Activated CD4-positive, alpha-beta T cell treated with anti-CD3 and anti-CD28 coated beads, Interleukin-2, amount 10 ng/mL, durations not matched to agents 7 days and 5 days (primary cell): ENCODE measurements at regions not wholly inside any gene's neighbourhood (a gene's known extent, or its start where the extent isn't known, plus 50 kb on each side); places are given as distances from the start of the nearest gene placed in this dataset.

ENCODE experiments used
- CTCF ChIA-PET: fragments of 350-600 bp; sonication (Branson Sonifier 250); formaldehyde crosslinking; loops from one replicate; lab custom pipeline; 2021; ENCODE audit warnings: antibody characterized with exemption; lab: Charles Lee
- POLR2A ChIA-PET: fragments of 350-600 bp; sonication (Branson Sonifier 250); formaldehyde crosslinking; loops from one replicate; lab custom pipeline; 2021; ENCODE audit warnings: antibody characterized with exemption; lab: Charles Lee
- DNase-seq: peaks from one replicate; pipeline ENCODE4 v3.0.0-alpha.2; 2020
- H3K27ac Mint-ChIP-seq: one replicate; pipeline ENCODE4 v1.8.0; 2021; ENCODE audit warnings: mild to moderate bottlenecking, moderate library complexity, mixed read lengths
- H3K27me3 Mint-ChIP-seq: one replicate; pipeline ENCODE4 v1.8.0; 2021; ENCODE audit warnings: mixed read lengths
- H3K36me3 Mint-ChIP-seq: one replicate; pipeline ENCODE4 v1.8.0; 2021; ENCODE audit warnings: low read depth, mixed read lengths
- H3K4me1 Mint-ChIP-seq: one replicate; pipeline ENCODE4 v1.8.0; 2021; ENCODE audit warnings: mixed read lengths
- H3K4me3 Mint-ChIP-seq: one replicate; pipeline ENCODE4 v1.8.0; 2021; ENCODE audit warnings: mild to moderate bottlenecking, moderate library complexity, mixed read lengths
- H3K9me3 Mint-ChIP-seq: one replicate; pipeline ENCODE4 v1.8.0; 2021; ENCODE audit warnings: mixed read lengths

GRCh38 chr1:221203224-221204054 lies 324.2 kb downstream of the HLX start:
- Mint-ChIP-seq H3K27me3 (no peaks in the 10 kb centered on the region), H3K4me1 (no peaks in the 10 kb centered on the region), H3K27ac (no peak overlapping the region), H3K36me3 (no peaks in the 10 kb centered on the region), H3K4me3 (no peak overlapping the region), H3K9me3 (no peaks in the 10 kb centered on the region)
- POLR2A ChIA-PET, result interaction anchor here (1.5 kb wide), 1 partner anchor 325 kb away, joined by 4 read pairs; the partner anchor contains the start of gene HLX
- peak; percentile 77 for DNase-seq
- CTCF ChIA-PET, result interaction anchor here (0.6 to 1.2 kb wide), 4 partner anchors 21 to 1433 kb away, joined by 3 read pairs; no protein-coding TSS in a partner anchor

DNA sequence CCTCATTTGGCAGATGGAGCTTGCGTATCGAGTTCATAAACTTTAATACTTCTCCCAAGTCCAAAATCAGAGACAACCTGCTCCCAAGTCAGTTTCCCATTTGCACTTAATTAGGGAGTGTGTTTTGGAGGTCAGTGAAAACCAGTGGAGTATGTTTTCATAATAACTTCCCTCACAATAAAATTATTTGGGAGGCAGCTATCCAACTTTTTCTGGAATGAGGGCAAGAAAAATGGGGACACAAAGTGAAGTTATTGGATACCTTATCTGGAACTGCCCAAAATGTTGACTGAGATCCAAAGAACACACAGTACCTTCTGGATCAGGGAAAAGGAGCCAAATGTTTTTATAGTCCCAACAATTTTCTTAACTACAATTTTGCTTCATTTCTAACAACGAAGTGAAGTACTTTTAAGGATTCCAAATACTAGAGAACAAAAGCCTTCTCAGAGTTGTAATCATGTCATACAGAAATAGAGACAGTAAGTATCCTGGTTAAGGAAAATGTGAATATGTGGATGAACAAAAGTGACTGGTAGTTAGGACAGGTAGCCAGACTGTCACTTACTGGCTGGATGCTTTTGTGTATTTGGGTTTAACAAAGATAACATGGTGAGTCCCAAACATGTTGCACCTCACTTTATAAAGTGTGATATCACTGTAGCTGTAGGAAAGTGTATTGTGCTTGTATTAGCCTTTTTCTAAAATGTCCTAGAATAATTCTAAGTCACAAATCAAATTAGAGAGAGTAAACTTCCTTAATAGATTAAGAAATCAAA lies 325.0 kb downstream of the HLX start:
- H3K4me1 Mint-ChIP-seq, result no peaks in the 10 kb centered on the region
- H3K36me3 Mint-ChIP-seq, result no peaks in the 10 kb centered on the region
- no peak for DNase-seq
- H3K4me3 Mint-ChIP-seq, result no peak overlapping the region
- no peak overlapping the region for H3K27ac Mint-ChIP-seq
- ChIA-PET POLR2A (interaction anchor here (1.5 kb wide), 1 partner anchor 325 kb away, joined by 4 read pairs; the partner anchor contains the start of gene HLX), CTCF (interaction anchor here (0.6 to 1.2 kb wide), 4 partner anchors 21 to 1432 kb away, joined by 3 read pairs; no protein-coding TSS in a partner anchor)
- no peaks in the 10 kb centered on the region for H3K27me3 Mint-ChIP-seq
- H3K9me3 Mint-ChIP-seq, result no peaks in the 10 kb centered on the region

GRCh38 chr1:221206076-221206475 lies 326.8 kb downstream of the HLX start:
- CTCF ChIA-PET, result no interaction called here
- POLR2A ChIA-PET, result no interaction called here
- no peaks in the 10 kb centered on the region for H3K4me1 Mint-ChIP-seq

GRCh38 chr1:221212926-221213325 lies 333.7 kb downstream of the HLX start:
- no peak for DNase-seq
- ChIA-PET CTCF (no interaction called here), POLR2A (no interaction called here)
- no peaks in the 10 kb centered on the region for H3K36me3 Mint-ChIP-seq
- no peaks in the 10 kb centered on the region for H3K27me3 Mint-ChIP-seq
- no peak overlapping the region for H3K27ac Mint-ChIP-seq
- no peaks in the 10 kb centered on the region for H3K9me3 Mint-ChIP-seq
- H3K4me1 Mint-ChIP-seq, result no peaks in the 10 kb centered on the region
- H3K4me3 Mint-ChIP-seq, result no peak overlapping the region

More at GRCh38 chr1:221206076-221206475, 326.8 kb downstream of the HLX start:
- no peaks in the 10 kb centered on the region for H3K9me3 Mint-ChIP-seq
- H3K27me3 Mint-ChIP-seq, result no peaks in the 10 kb centered on the region
- DNase-seq, result no peak
- no peak overlapping the region for H3K4me3 Mint-ChIP-seq
- no peaks in the 10 kb centered on the region for H3K36me3 Mint-ChIP-seq
- H3K27ac Mint-ChIP-seq, result no peak overlapping the region

- H3K36me3 Mint-ChIP-seq, result no peaks in the 10 kb centered on the region
- H3K4me1 Mint-ChIP-seq, result no peaks in the 10 kb centered on the region
- no peak overlapping the region for H3K27ac Mint-ChIP-seq
- no peak for DNase-seq
- POLR2A ChIA-PET, result no interaction called here
- no peaks in the 10 kb centered on the region for H3K9me3 Mint-ChIP-seq
- H3K4me3 Mint-ChIP-seq, result no peak overlapping the region
- H3K27me3 Mint-ChIP-seq, result no peaks in the 10 kb centered on the region
- CTCF ChIA-PET, result no interaction called here
Observed at GRCh38 chr1:221217029-221217428, 337.8 kb downstream of the HLX start.

GRCh38 chr1:221223281-221223680 lies 344.0 kb downstream of the HLX start:
- ChIA-PET POLR2A (no interaction called here), CTCF (no interaction called here)
- Mint-ChIP-seq H3K4me1 (no peaks in the 10 kb centered on the region), H3K9me3 (peaks cover 3% of the 10 kb centered on the region), H3K27ac (no peak overlapping the region), H3K27me3 (no peaks in the 10 kb centered on the region), H3K36me3 (no peaks in the 10 kb centered on the region), H3K4me3 (no peak overlapping the region)
- no peak for DNase-seq

- Mint-ChIP-seq H3K27ac (no peak overlapping the region), H3K27me3 (no peaks in the 10 kb centered on the region), H3K9me3 (peaks cover 3% of the 10 kb centered on the region), H3K36me3 (no peaks in the 10 kb centered on the region), H3K4me1 (no peaks in the 10 kb centered on the region), H3K4me3 (no peak overlapping the region)
- DNase-seq, result no peak
- ChIA-PET POLR2A (no interaction called here), CTCF (no interaction called here)
Observed at GRCh38 chr1:221227460-221227859, 348.2 kb downstream of the HLX start.

- Mint-ChIP-seq H3K27ac (no peak overlapping the region), H3K36me3 (no peaks in the 10 kb centered on the region), H3K4me1 (no peaks in the 10 kb centered on the region), H3K4me3 (no peak overlapping the region), H3K27me3 (no peaks in the 10 kb centered on the region), H3K9me3 (peaks cover 3% of the 10 kb centered on the region)
- DNase-seq, result no peak
- ChIA-PET POLR2A (no interaction called here), CTCF (no interaction called here)
Observed at GRCh38 chr1:221227872-221228337, 348.7 kb downstream of the HLX start.

DNA sequence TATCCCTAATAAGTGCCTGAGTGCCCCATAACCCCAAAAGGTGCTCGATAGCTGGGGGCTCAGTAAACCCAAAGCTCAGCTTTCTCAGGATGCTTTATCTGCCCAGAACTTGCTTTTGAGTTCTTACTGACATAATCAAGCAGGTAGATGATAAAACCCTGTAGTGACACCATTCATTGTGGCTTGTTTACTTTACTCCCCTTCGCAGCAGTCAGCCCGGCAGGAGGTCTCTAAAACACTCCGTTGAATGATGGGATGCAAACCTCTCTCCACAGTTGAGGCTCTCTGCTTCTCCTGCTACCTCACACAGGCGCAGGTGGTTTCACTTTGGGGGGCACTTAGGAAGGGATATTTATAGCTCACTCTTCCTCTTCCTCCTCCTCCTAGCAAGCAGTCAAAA lies 349.4 kb downstream of the HLX start:
- Mint-ChIP-seq H3K4me1 (no peaks in the 10 kb centered on the region), H3K4me3 (no peak overlapping the region), H3K27me3 (no peaks in the 10 kb centered on the region), H3K27ac (no peak overlapping the region), H3K36me3 (no peaks in the 10 kb centered on the region), H3K9me3 (peaks cover 6% of the 10 kb centered on the region)
- ChIA-PET CTCF (no interaction called here), POLR2A (no interaction called here)
- no peak for DNase-seq

- no peak overlapping the region for H3K27ac Mint-ChIP-seq
- ChIA-PET POLR2A (no interaction called here), CTCF (no interaction called here)
- H3K27me3 Mint-ChIP-seq, result no peaks in the 10 kb centered on the region
- H3K4me1 Mint-ChIP-seq, result no peaks in the 10 kb centered on the region
- no peak for DNase-seq
- peaks cover 6% of the 10 kb centered on the region for H3K9me3 Mint-ChIP-seq
- H3K4me3 Mint-ChIP-seq, result no peak overlapping the region
- no peaks in the 10 kb centered on the region for H3K36me3 Mint-ChIP-seq
Observed at GRCh38 chr1:221230605-221231004, 351.4 kb downstream of the HLX start.

GRCh38 chr1:221234791-221235190 lies 355.5 kb downstream of the HLX start:
- H3K4me1 Mint-ChIP-seq, result no peaks in the 10 kb centered on the region
- H3K36me3 Mint-ChIP-seq, result no peaks in the 10 kb centered on the region
- no peak overlapping the region for H3K27ac Mint-ChIP-seq
- no peak overlapping the region for H3K4me3 Mint-ChIP-seq
- no peak for DNase-seq
- no peaks in the 10 kb centered on the region for H3K27me3 Mint-ChIP-seq
- CTCF ChIA-PET, result no interaction called here
- POLR2A ChIA-PET, result no interaction called here
- H3K9me3 Mint-ChIP-seq, result peaks cover 3% of the 10 kb centered on the region

DNA sequence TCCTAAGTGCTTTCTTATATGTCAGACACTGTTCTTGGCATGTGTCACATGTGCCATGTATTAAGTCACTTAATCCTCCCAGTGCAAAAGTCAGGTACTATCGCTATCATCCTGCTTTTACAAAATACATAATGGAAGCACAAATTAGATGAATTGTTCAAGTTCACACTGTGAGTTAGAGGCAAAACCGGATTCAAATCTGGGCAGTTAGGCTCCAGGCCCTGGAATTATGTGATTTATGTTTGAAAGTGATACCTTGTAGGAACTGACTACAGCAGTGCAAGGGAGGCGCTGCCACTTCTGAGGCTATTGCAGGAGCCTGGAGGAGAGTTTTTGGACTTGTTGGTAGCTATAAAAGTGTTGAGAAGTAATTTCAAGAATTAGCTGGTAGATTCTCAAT lies 358.3 kb downstream of the HLX start:
- DNase-seq, result no peak
- no peaks in the 10 kb centered on the region for H3K27me3 Mint-ChIP-seq
- no peak overlapping the region for H3K4me3 Mint-ChIP-seq
- H3K36me3 Mint-ChIP-seq, result no peaks in the 10 kb centered on the region
- ChIA-PET CTCF (no interaction called here), POLR2A (no interaction called here)
- peaks cover 3% of the 10 kb centered on the region for H3K9me3 Mint-ChIP-seq
- H3K27ac Mint-ChIP-seq, result no peak overlapping the region
- H3K4me1 Mint-ChIP-seq, result no peaks in the 10 kb centered on the region

DNA sequence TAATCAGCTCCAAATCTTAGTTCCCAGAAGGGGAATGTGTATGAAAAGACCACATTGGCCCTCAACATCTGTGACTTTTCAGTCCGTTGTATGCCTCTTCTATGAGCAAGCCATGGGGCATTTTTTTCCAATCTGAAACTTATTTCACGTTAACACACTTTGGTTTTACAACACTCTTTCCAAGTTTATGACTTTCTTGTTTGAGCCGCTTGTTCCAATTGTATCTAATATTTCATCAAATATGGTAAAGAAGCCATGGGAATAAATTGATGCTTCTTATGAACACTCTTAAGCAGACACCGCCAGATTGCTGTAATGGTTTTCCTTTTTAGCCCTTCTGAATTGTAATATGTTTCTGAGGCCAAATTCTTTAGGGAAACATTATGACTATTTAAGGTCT lies 359.9 kb downstream of the HLX start:
- Mint-ChIP-seq H3K36me3 (no peaks in the 10 kb centered on the region), H3K27ac (no peak overlapping the region), H3K4me1 (no peaks in the 10 kb centered on the region), H3K9me3 (no peaks in the 10 kb centered on the region), H3K27me3 (no peaks in the 10 kb centered on the region), H3K4me3 (no peak overlapping the region)
- POLR2A ChIA-PET, result no interaction called here
- DNase-seq, result no peak
- CTCF ChIA-PET, result no interaction called here
